ENCODE measurements at regions not wholly inside any gene's neighbourhood (a gene's known extent, or its start where the extent isn't known, plus 50 kb on each side); places are given as distances from the start of the nearest gene placed in this dataset.

DNA sequence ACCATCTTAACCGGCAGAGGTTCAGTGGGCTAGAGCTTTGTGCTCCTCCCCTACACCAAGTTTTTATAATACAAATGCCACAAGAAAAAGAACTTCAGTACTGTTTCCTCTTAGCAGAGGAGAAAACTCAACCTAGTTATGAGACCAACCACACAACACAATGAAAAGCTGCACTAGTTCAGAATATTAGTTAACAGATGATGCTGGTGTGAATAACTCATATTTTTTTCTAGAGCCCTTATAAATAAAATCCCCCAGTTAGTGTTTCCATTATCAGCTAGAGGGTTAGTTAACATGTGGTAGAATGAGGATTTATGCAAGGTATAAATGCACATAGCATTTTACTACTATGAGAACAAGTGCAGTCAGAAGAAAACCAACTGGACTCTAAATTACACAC is 61.9 kb upstream of the AMN1 start:
- H4K20me1 ChIP-seq (ENCODE audit: insufficient read depth, low read length, poor library complexity, severe bottlenecking), result no peaks in the 10 kb centered on the region
- H3K4me3 ChIP-seq (ENCODE audit: low read length, poor library complexity, severe bottlenecking), result no peak overlapping the region
- H3K36me3 ChIP-seq (ENCODE audit: insufficient read depth, low read length), result no peaks in the 10 kb centered on the region

DNA sequence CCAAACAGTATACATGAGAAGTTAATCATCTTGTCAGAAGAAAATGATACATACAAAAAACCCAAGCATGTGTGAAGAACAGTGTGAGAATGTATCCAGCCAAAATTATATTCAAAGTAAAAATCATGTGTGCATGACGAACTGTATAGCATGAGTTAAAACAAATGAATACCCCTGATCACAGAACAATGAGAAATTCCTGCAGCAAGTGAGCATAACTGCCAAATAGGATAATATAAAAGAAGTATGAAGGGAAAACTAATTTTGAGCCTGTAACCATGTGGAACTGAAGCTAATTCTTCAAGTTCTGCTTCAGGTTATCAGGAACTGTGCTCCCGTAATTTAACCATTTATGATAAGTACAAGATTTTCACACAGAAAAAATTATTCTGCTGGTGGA is 56.5 kb upstream of the AMN1 start:
- no peak overlapping the region for H2AFZ ChIP-seq (ENCODE audit: low read length)

More for the DNA sequence above, 61.9 kb upstream of the AMN1 start:
- Histone ChIP-seq H3K4me1 (ENCODE audit: insufficient read depth, low read length, poor library complexity, severe bottlenecking) (peaks cover 12% of the 10 kb centered on the region), H3K9ac (ENCODE audit: low read depth, low read length, poor library complexity, severe bottlenecking) (no peak overlapping the region), H2AFZ (ENCODE audit: low read length) (no peak overlapping the region), H3K27me3 (ENCODE audit: insufficient read depth, low read length, poor library complexity, severe bottlenecking) (no peaks in the 10 kb centered on the region), H3K4me2 (ENCODE audit: low read depth, low read length, poor library complexity, severe bottlenecking) (peak overlapping the region; percentile 12), H3F3A (ENCODE audit: low read depth) (no peaks in the 10 kb centered on the region), H3K79me2 (ENCODE audit: insufficient read depth, low read length) (no peaks in the 10 kb centered on the region), H3K9me3 (ENCODE audit: insufficient read depth, low read depth, low read length) (no peaks in the 10 kb centered on the region), H3K9me2 (replicated peaks; ENCODE audit: low read depth, low read length) (no peaks in the 10 kb centered on the region)
- TF ChIP-seq, protein P1, sequence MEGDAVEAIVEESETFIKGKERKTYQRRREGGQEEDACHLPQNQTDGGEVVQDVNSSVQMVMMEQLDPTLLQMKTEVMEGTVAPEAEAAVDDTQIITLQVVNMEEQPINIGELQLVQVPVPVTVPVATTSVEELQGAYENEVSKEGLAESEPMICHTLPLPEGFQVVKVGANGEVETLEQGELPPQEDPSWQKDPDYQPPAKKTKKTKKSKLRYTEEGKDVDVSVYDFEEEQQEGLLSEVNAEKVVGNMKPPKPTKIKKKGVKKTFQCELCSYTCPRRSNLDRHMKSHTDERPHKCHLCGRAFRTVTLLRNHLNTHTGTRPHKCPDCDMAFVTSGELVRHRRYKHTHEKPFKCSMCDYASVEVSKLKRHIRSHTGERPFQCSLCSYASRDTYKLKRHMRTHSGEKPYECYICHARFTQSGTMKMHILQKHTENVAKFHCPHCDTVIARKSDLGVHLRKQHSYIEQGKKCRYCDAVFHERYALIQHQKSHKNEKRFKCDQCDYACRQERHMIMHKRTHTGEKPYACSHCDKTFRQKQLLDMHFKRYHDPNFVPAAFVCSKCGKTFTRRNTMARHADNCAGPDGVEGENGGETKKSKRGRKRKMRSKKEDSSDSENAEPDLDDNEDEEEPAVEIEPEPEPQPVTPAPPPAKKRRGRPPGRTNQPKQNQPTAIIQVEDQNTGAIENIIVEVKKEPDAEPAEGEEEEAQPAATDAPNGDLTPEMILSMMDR (conservative IDR thresholded peaks at IDR 0.05; ENCODE audit: low read length), result no peak
- no peak for TF ChIP-seq EZH2phosphoT487 (IDR thresholded peaks at IDR 0.05; ENCODE audit: borderline replicate concordance)

DNA sequence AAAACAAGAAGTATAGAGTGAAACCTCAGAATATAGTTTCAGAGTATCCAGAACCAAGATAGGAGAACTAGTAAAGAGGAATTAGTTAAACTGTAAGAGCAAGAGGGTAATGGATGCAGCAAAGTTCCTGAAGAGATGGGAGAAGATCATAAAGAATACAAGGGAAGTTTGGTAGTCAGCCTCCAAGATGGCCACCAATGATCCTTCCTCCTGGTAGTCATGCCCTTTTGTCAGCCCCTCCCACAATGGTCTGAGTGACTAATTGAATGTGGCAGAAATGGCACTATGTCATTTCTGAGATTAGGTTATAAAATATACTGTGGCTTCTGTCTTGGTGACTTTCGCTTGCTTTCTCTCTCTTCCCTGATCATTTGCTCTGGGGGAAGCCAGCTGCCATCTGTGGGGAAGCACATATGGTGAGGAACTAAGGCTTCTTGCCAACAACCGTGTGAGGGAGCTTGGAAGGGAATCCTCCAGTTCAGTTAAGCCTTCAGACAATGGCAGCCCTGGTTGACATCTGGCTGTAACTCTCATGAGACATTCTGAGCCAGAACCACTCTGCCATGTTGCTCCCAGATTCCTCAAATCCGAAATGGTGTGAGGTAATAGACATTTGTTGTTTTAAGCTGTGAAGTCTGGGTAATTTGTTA is 55.3 kb upstream of the AMN1 start:
- TF ChIP-seq, protein P1 (conservative IDR thresholded peaks at IDR 0.05; ENCODE audit: low read length), result no peak
- no peak for TF ChIP-seq EZH2phosphoT487 (IDR thresholded peaks at IDR 0.05; ENCODE audit: borderline replicate concordance)
- Histone ChIP-seq H2AFZ (ENCODE audit: low read length) (peak overlapping the region; percentile 57), H3K4me3 (ENCODE audit: low read length, poor library complexity, severe bottlenecking) (no peak overlapping the region), H3K27me3 (ENCODE audit: insufficient read depth, low read length, poor library complexity, severe bottlenecking) (no peaks in the 10 kb centered on the region), H3K4me1 (ENCODE audit: insufficient read depth, low read length, poor library complexity, severe bottlenecking) (no peaks in the 10 kb centered on the region), H3K9ac (ENCODE audit: low read depth, low read length, poor library complexity, severe bottlenecking) (no peak overlapping the region), H3K9me2 (replicated peaks; ENCODE audit: low read depth, low read length) (no peaks in the 10 kb centered on the region), H4K20me1 (ENCODE audit: insufficient read depth, low read length, poor library complexity, severe bottlenecking) (no peaks in the 10 kb centered on the region), H3K36me3 (ENCODE audit: insufficient read depth, low read length) (no peaks in the 10 kb centered on the region), H3F3A (ENCODE audit: low read depth) (no peaks in the 10 kb centered on the region), H3K9me3 (ENCODE audit: insufficient read depth, low read depth, low read length) (peaks cover 3% of the 10 kb centered on the region; the same call in 1 of the 2 replicates), H3K79me2 (ENCODE audit: insufficient read depth, low read length) (no peaks in the 10 kb centered on the region), H3K4me2 (ENCODE audit: low read depth, low read length, poor library complexity, severe bottlenecking) (no peak overlapping the region)

More for the DNA sequence above, 56.5 kb upstream of the AMN1 start:
- Histone ChIP-seq H3K4me2 (ENCODE audit: low read depth, low read length, poor library complexity, severe bottlenecking) (no peak overlapping the region), H3K9ac (ENCODE audit: low read depth, low read length, poor library complexity, severe bottlenecking) (no peak overlapping the region), H3K27me3 (ENCODE audit: insufficient read depth, low read length, poor library complexity, severe bottlenecking) (no peaks in the 10 kb centered on the region), H3K9me2 (replicated peaks; ENCODE audit: low read depth, low read length) (no peaks in the 10 kb centered on the region), H3K9me3 (ENCODE audit: insufficient read depth, low read depth, low read length) (peaks cover 3% of the 10 kb centered on the region; the same call in 1 of the 2 replicates), H3K79me2 (ENCODE audit: insufficient read depth, low read length) (no peaks in the 10 kb centered on the region), H3F3A (ENCODE audit: low read depth) (no peaks in the 10 kb centered on the region), H3K4me3 (ENCODE audit: low read length, poor library complexity, severe bottlenecking) (no peak overlapping the region), H3K4me1 (ENCODE audit: insufficient read depth, low read length, poor library complexity, severe bottlenecking) (peaks cover 1% of the 10 kb centered on the region), H3K36me3 (ENCODE audit: insufficient read depth, low read length) (no peaks in the 10 kb centered on the region), H4K20me1 (ENCODE audit: insufficient read depth, low read length, poor library complexity, severe bottlenecking) (no peaks in the 10 kb centered on the region)
- TF ChIP-seq, protein P1 (conservative IDR thresholded peaks at IDR 0.05; ENCODE audit: low read length), result no peak
- TF ChIP-seq EZH2phosphoT487 (IDR thresholded peaks at IDR 0.05; ENCODE audit: borderline replicate concordance), result no peak

Measured in Loucy (cell line).